ENCODE measurements at regions not wholly inside any gene's neighbourhood (a gene's known extent, or its start where the extent isn't known, plus 50 kb on each side); places are given as distances from the start of the nearest gene placed in this dataset.

- no peak for TF ChIP-seq CTCF (conservative IDR thresholded peaks at IDR 0.05; ENCODE audit: control insufficient read depth, insufficient read depth, low read depth, low read length)
- H3K4me3 ChIP-seq (ENCODE audit: control insufficient read depth, low read depth, low read length), result no peak overlapping the region
- DNase-seq (ENCODE audit: low read depth), result no peak
Observed at GRCh38 chr6:137816688-137817618, 50.1 kb upstream of the TNFAIP3 start.

Data from fibroblast of mammary gland (primary cell).